Activated CD4-positive, CD25-positive, alpha-beta regulatory T cell treated with anti-CD3 and anti-CD28 coated beads, Interleukin-2, amount 50 U/mL, for 24 hours (primary cell): ENCODE measurements at regions not wholly inside any gene's neighbourhood (a gene's known extent, or its start where the extent isn't known, plus 50 kb on each side); places are given as distances from the start of the nearest gene placed in this dataset.
"Not testable (repeated sequence)": the region's sequence is repeated elsewhere in the genome, so short reads cannot be mapped to it uniquely, and the experiment has no call there.

Experiments used
- ATAC-seq, 2 donors: fragments of 150-1000 bp; cut with Tn5 transposase; one replicate each; pipeline ENCODE4 v1.10.0; 2021; ENCODE audit warnings: mild to moderate bottlenecking in 1 of 2, moderate library complexity in 1 of 2

GRCh38 chr1:146401281-146401825, 172.5 kb upstream of the NOTCH2NLA start:
- ATAC-seq, result peak; percentile 80 to 84

DNA sequence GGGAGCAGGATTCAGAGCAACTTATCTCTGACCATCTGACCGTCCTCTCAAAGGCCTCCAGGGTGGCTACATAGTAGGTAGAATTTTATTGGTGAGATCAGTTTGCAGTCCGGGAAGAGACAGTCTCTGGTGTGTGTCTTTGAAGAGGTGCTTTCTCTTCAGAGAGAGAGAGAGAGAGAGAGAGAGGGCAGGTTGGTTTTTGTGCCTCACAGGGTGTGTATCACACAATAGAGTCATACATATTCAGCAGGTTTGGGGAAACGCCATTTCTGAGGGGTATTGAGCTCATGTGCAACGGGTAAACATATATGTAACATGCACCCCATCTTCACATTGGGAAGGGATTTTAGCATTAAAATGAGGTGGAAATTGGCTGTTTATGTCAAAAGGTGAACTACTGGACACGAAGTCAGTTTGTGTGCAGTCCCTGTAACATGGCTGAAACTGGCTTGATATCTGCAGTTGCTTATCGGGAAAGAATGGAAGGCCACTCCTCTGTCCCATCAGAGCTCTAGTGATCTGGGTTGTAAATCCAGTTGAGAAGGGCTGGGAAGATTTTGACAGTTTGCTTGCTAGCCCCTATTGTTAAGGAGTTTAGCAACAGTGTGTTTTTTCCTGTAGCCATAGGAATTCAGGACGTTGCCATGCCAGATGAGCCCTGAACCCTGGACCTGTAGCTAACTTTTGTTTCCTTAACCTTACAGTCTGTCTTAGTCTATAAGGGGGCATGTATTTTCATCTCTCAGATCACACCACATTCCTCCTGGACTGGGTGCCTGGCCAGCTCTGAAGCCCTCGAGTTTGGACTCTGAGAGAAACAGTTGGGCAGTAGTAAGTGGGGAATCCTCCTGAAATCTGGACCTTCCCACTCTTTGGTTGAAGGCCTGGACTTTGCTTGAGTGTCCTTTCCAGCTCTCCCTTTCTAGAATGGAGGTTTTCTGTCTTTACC, 171.6 kb upstream of the NOTCH2NLA start:
- not testable (repeated sequence) for ATAC-seq

DNA sequence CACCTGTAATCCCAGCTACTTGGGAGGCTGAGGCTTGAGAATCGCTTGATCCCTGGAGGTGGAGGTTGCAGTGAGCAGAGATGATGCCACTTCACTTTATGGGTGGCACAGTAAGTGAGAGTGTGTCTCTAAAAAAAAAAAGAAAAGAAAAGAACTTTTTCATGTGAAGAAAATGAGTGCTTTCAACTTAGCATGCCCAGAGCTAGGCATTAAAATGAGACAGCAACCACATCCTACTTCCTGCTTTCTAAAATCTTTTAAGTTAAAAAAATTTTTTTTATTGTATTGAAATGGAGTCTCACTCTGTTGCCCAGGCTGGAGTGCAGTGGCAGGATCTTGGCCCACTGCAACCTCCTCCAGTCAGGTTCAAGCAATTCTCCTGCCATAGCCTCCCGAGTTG, 170.4 kb upstream of the NOTCH2NLA start:
- ATAC-seq, result peak; percentile 47 to 57

- not testable (repeated sequence) for ATAC-seq
Measured at GRCh38 chr1:146396801-146397200, 168.0 kb upstream of the NOTCH2NLA start.

DNA sequence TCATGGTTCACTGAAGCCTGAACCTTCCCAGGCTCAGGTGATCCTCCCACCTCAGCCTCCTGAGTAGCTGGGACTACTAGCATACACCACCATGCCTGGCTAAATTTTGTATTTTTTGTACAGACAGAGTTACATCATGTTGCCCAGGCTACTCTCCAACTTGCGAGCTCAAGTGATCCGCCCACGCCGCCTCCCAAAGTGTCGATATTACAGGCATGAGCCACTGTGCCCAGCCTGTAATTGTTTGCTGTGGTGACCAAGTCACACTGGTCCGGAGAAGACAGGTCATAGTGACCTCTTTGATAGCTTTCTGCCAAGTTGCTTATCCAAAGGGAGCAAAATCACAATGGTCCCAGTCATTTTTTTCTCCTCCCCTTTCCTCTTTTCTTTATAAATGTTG, 167.4 kb upstream of the NOTCH2NLA start:
- ATAC-seq, result not testable (repeated sequence)

DNA sequence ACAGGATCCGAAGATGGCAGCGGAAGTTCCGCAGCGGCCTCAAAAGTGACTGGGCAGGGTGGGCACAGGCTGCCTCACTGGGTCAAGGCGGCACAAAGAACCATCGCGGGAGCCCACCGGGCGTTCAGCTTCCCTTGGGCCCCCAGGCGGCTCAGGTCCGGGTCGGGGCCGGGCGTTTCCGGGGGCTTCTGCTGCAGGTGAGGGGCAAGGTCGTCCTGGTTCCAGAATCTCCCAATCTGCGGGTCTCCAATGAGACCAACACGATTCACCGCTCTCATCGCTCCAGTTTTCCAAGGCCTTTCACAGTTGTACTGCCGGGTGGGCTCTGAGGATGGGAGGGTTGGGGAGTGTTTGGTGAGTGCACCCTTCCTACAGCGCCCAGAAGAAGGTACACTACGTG, 165.0 kb upstream of the NOTCH2NLA start:
- not testable (repeated sequence) for ATAC-seq

- not testable (repeated sequence) for ATAC-seq
Measured at GRCh38 chr1:146393154-146393553, 164.3 kb upstream of the NOTCH2NLA start.

DNA sequence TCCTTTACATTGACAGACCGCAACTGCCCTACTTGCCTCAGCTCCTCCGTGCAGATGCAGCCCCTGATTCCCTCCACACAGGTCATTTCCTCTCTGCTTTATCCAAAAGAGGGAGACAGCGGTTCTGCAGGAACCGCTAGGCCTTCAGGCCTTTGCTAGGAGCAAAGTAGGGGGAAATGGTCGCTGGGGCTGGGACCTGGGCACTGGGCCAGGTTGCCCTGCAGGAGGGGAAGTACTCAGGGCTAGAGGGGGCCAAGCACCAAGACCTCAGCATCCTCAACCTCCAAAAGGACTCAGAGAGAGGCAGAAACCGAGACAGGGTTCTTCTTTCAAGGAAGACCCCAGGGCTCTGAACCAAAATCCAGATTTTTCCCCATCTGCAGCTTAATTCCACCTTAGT, 160.4 kb upstream of the NOTCH2NLA start:
- not testable (repeated sequence) for ATAC-seq

DNA sequence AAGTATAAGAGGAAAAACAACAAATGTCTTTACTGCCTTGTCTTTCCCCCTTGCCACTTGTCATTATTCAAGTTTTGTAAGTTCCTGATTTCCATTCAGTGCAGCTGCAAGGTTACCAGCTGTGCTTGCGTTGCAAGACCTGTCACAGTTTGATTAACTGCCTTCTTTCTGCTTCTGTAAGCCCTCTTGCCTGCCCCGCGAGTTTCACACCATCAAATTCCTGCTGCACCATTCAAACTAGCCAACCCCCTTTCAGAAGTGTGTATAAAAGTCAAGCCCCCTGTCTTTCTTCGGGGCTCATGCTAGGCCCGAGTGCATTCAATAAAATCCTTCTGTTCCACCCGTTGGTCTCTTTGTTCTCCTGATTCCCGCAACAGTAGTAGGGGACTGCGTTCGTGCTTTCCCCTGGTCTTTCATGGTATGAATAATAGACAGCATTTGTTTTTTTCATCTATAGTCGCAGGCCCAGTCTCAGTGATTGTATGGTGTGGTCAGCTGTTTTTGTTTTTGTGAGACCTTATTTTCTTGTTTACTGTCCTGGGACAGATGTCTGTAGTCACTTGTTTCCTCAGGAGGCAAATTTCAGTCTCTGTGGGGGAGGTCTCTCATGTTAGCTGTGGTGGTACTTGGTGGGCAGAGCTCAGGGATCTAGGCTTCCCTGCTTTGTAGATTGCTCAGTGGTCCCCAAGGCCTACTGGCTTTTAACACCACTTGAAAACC, 159.1 kb upstream of the NOTCH2NLA start:
- not testable (repeated sequence) for ATAC-seq

- peak; percentile 79 to 85 for ATAC-seq
Measured at GRCh38 chr1:146386851-146387749, 158.3 kb upstream of the NOTCH2NLA start.

DNA sequence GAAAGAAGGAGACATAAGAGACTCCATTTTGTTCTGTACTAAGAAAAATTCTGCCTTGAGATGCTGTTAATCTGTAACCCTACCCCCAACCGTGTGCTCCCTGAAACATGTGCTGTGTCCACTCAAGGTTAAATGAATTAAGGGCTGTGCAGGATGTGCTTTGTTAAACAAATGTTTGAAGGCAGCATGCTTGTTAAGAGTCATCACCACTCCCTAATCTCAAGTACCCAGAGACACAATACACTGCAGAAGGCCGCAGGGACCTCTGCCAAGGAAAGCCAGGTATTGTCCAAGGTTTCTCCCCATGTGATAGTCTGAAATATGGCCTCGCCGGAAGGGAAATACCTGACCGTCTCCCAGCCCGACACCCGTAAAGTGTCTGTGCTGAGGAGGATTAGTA, 152.4 kb upstream of the NOTCH2NLA start:
- not testable (repeated sequence) for ATAC-seq

DNA sequence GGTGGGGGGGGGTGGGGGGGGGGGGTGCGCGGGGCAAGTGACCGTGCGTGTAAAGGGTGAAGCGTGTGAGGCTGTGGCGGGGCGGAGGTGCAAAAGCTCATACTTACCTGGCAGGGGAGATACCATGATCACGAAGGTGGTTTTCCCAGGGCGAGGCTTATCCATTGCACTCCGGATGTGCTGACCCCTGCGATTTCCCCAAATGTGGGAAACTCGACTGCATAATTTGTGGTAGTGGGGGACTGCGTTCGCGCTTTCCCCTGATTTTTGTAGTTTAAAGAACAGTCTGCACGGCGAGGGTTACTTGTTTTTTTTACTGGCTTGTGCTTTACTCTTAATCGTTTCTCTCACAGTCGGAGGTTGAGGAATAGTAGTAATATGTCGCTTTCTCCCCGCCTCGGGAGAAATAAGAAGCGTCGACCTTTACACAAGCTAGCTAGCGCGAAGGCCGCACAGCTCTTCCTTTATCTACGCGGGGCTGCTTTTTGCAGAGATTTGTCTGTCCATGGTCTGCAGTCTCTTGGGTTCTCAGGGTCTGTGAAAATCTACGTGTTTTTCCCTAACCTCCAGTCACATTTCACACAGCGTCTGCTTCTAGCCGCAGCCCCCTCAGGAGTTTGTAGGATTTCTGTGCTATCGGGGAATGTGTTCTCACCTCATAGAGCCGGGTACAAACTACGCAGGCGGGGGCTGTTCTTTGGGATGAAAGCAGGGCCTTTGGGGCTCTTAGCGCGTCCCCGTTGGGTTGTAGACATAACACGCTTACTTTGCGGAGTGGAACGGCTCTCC, 148.1 kb upstream of the NOTCH2NLA start:
- ATAC-seq, result peak; percentile 93 to 96

- ATAC-seq, result peak; percentile 19 to 31
Measured at GRCh38 chr1:146376309-146376707, 147.5 kb upstream of the NOTCH2NLA start.

DNA sequence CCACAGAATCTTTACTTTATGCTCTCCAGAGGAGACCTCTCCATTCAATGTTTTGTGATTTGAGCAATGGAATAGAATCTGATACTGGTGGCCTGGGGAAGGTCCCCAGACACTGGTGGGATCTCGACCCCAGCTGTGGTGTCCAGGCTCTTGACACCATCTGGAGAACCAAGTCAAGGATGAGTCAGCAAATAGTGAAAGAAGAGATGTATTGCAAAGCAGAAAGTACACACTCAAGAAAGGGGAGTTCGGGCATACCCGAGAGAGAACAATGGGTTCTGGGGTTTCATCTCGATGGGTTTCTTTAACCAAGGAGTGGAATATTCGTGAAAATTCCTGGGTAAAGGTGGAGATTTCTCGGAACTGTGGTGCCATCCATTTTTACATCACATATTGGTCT, 146.3 kb upstream of the NOTCH2NLA start:
- ATAC-seq, result not testable (repeated sequence)

GRCh38 chr1:146369940-146370339, 141.1 kb upstream of the NOTCH2NLA start:
- not testable (repeated sequence) for ATAC-seq

DNA sequence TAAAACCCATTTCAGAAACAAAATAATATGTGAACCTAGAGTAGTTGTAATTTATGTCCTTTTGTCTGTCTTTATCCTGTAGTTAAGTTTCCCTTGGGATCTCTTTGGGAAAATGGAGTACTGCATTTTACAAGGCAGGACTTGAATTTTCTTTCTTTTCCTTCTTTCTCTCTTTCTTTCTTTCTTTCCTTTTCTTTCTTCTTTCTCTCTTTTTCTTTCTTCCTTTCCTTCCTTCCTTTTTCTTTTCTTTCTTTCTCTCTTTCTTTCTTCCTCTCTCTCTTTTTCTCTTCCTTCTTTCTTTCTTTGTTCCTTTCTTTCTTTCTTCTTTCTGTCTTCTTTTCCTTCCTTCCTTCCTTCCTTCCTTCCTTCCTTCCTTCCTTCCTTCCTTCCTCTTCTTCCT, 126.6 kb upstream of the NOTCH2NLA start:
- not testable (repeated sequence) for ATAC-seq

GRCh38 chr1:146326863-146327262, 98.0 kb upstream of the NOTCH2NLA start:
- ATAC-seq, result not testable (repeated sequence)

- ATAC-seq, result not testable (repeated sequence)
Measured at GRCh38 chr1:146324463-146324862, 95.6 kb upstream of the NOTCH2NLA start.

DNA sequence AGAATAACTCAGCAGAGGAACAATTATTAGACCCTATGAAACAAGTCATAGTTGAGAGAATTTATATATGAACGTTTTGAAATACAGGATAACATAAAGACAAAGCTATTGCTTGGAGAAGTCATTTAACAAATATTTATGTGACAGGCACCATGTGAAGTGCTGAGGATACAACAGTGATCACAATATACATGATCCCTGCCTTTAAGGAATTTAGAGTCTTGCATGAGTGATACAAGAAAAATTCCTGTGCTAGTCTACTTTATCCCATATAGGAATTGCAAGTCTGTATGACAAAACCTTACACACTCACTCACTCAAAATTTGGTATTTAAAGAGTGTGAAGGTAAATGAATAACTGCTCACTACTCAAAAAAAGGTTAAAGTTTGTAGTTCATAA, 94.5 kb upstream of the NOTCH2NLA start:
- ATAC-seq, result not testable (repeated sequence)

DNA sequence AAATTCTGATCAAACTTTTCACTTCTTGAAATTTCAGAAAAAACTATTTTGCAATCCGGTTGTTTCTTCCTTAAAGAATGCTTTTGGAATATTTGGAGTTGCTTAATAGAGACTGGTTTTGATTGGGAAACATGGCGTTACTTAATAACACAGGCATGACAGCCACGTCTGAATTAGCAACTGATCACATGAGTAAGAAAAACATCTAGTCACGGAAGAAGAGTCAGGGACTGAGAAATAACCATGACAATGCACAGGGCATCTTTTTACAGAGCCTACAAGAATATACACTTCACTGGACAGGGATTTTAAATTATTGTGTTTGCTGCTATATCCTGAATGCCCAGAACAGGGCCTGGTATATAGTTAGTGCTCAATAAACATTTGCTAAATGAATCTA, 94.1 kb upstream of the NOTCH2NLA start:
- not testable (repeated sequence) for ATAC-seq

DNA sequence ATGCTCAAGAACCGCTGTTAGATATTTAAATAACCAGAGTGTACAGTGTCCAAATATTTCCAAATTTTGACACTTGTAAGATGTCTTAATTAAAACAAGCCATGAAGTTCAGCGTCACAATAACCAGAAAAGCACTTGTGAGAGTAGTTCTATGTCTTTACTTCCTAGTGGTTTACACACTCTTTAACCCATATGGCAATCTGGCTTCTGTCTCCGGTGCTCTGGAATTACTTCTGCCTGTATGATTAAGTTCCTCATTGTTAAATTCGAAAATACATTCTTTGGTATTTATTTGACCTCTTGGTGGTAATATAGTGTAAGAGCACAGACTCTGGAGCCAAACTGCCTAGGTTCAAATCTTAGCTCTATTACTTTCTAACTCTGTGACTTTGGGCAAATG, 89.9 kb upstream of the NOTCH2NLA start:
- ATAC-seq, result not testable (repeated sequence)
